ENCODE measurements at regions not wholly inside any gene's neighbourhood (a gene's known extent, or its start where the extent isn't known, plus 50 kb on each side); places are given as distances from the start of the nearest gene placed in this dataset.
"Not testable (repeated sequence)": the region's sequence is repeated elsewhere in the genome, so short reads cannot be mapped to it uniquely, and the experiment has no call there.

DNA sequence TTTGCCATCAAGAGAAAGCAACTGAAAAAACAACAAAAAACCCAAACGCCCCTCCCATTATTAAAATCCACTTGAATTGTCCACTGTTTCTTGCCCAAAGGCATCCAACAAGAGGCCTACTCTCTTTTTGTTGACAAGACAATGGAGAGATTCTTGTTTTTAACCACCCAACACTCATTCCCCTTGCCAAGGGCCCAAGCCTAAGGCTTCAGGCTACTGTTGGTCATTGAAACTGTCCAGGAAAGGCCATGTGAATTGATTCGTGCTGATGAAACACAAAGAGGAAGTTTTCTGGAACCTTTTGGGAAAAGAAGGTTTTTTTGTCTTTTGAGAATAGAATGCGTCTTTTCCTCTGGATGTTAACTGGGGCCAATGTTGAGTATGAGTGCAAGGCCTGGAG is 157.4 kb upstream of the PFN2 start:
- intact Hi-C loops (cut with DNase I) = no loop called here
- ATAC-seq (no peak), DNase-seq (ENCODE audit: low spot score) (no peak)

DNA sequence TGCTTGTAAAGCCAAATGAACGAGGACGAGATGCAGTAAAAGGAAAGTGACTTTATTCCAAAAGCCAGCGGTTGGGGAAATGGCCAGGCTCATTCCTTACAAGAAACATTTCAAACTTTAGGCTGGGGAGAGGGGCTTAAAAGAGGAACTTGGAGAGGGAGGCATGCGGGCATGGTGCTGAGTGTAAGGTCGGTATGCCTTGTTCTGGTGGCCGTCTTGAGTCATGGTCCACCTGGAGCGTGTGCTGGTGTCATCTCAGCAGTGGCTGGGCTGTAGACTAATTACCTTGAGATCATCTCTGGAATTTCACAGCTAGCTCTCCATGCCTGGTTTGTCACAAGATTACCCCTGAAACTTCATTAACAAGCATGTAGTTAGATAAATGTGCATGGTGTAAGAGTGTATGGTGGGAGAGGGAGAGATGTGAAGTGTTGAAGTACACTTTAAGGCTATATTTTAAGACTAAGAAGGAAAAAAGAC is 156.4 kb upstream of the PFN2 start:
- no peak for ATAC-seq
- intact Hi-C loops (cut with DNase I) = no loop called here
- DNase-seq (ENCODE audit: low spot score) = no peak

DNA sequence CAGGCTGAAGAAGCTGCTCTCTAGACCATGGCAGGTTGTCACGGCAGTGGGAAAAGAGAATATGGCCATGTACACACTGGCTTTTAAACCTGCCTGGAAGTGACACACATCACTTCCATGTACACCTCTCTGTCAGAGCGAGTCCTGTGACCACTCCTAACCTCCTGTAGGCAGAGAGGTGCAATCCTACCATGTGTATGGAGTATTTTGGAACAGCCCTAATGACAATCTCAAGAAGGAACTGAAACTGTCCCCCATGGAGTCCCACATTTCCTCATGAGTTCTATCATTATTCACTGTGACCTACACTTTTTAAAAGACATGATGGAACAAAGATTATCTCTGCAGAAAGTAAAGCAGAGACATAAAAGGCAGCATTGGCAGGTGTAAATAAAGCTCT is 153.4 kb upstream of the PFN2 start:
- intact Hi-C loops (cut with DNase I) = no loop called here
- no peak for ATAC-seq
- DNase-seq (ENCODE audit: low spot score) = no peak

DNA sequence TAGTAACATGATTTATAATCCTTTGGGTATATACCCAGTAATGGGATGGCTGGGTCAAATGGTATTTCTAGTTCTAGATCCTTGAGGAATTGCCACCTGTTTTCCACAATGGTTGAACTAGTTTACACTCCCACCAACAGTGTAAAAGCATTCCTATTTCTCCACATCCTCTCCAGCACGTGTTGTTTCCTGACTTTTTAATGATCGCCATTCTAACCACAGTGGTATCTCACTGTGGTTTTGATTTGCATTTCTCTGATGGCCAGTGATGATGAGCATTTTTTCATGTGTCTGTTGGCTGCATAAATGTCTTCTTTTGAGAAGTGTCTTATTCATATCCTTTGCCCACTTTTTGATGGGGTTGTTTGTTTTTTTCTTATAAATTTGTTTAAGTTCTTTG is 152.6 kb upstream of the PFN2 start:
- ATAC-seq; DNase-seq (ENCODE audit: low spot score); intact Hi-C loops (cut with DNase I): not testable (repeated sequence)

DNA sequence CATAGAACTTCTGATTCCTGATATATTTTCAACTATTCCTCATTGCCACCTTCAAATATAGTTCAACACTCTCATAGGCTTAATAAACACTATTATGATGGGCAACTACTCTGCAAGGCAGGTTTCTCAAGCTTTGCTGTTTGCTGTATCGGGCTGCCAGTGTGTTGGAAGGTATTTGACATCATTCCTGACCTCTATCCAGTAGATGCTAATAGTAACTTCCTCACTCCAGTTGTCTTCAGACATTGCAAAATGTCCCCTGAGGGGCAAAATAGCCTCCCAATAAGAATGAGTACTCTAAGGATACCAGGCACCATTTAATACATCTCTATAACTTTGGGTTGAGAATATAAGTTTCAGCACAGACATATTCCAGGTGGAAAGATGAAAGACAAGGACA is 147.5 kb upstream of the PFN2 start:
- ATAC-seq (no peak), DNase-seq (ENCODE audit: low spot score) (no peak)
- intact Hi-C loops (cut with DNase I) = no loop called here

DNA sequence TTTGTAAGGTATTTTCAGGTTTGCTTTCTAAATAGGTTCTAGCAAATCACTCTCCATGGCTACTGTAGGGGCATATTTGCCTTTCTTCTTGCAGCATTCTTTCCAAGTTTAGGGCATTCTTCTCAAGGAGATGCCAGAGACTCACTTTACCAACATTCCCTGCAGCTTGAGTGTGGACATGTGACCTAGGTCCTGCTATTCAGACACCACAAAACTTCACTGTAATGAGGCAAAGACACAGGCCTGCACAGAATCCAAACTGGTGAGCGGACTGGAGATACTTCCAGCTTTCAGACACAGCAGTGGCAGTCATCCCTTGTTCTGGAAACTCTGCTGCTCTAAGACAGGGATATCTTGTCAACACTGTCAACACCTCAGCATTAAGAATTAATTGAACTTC is 146.4 kb upstream of the PFN2 start:
- ATAC-seq (no peak), DNase-seq (ENCODE audit: low spot score) (no peak)
- intact Hi-C loops (cut with DNase I) = no loop called here

DNA sequence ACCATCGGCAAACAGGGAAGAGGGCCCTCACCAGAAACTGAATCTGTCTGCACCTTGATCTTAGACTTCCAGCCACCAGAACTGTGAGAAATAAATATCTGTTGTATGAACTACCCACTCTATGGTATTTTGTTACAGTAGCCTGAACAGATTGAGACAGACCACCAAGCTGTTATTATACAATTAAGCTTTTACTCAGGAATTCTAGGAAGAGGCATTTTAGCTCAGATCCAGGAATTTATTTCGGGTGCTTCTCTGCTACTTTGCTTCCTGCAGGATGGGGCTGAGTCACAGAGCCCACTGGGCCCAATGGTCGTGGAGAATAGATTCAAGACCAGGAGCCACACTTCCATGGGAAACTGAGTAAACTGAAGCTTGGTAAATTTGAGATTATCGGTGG is 145.5 kb upstream of the PFN2 start:
- DNase-seq (ENCODE audit: low spot score) (no peak), ATAC-seq (no peak)
- intact Hi-C loops (cut with DNase I) = no loop called here

DNA sequence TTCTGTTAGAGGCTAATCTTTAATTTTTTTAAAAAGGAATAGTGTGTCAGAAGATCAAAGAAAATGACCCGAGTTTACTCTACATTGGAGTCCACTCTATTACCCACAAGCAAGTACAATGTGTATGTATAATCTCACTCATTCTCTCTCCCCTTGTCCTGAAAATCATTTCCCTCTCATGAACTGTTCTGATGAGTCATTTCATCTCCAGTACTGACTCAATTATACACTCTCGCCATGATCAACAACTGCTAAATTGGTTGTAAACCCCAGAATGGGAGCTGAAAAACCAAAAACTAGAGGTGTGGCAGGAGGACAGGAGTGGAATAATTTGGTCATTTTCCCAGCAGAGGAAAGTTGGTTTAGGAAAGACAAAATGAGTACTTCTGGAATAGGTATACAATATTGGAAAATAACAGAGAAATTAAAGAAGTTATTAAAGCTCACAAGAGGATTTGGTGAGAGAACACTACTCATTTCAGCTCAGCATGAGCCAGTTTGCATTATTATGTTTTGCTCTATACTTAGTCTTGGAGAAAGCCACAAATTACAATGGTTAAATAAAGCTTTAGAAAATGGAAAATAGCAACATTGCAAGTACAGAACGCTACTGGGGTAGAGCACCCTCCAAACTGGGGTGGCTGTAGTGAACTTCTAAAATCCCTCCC is 144.3 kb upstream of the PFN2 start:
- intact Hi-C loops (cut with DNase I) = no loop called here
- no peak for ATAC-seq
- no peak for DNase-seq (ENCODE audit: low spot score)

DNA sequence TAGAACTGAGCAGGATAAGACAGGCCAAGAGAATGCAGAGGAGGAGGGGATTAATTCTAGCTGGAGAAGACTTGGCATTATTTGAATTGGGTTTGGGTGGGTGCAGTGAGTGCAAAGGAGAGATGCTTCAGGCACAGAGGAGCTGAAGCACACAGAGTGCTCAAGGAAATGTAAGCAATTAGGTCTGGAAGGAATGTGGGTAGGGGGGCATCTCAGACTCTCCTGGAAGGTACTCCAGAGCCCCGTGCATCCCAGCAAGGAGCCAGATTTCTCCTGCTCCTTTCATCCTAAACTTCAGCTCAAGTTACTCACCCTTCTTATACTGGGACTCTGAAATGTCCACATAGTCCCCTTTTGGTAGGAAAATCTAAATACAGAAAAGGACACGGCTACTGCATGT is 143.6 kb upstream of the PFN2 start:
- ATAC-seq = no peak
- DNase-seq (ENCODE audit: low spot score) = no peak
- intact Hi-C loops (cut with DNase I) = no loop called here

DNA sequence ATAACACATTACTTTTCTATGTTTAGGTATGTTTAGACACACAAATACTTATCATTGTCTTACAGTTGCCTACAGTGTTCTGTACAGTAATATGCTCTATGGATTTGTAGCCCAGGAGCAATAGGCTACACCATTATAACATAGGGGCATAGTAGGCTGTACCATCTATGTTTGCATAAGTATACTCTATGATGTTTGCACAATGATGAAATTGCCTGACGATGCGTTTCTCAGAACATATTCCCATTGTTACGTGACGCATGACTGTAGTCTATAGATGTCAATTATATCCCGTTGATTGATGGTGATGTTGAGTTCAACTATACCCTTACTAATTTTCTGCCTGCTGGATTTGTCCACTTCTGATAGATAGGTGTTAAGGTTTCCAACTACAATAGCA is 139.4 kb upstream of the PFN2 start:
- no peak for DNase-seq (ENCODE audit: low spot score)
- intact Hi-C loops (cut with DNase I) = no loop called here
- no peak for ATAC-seq

DNA sequence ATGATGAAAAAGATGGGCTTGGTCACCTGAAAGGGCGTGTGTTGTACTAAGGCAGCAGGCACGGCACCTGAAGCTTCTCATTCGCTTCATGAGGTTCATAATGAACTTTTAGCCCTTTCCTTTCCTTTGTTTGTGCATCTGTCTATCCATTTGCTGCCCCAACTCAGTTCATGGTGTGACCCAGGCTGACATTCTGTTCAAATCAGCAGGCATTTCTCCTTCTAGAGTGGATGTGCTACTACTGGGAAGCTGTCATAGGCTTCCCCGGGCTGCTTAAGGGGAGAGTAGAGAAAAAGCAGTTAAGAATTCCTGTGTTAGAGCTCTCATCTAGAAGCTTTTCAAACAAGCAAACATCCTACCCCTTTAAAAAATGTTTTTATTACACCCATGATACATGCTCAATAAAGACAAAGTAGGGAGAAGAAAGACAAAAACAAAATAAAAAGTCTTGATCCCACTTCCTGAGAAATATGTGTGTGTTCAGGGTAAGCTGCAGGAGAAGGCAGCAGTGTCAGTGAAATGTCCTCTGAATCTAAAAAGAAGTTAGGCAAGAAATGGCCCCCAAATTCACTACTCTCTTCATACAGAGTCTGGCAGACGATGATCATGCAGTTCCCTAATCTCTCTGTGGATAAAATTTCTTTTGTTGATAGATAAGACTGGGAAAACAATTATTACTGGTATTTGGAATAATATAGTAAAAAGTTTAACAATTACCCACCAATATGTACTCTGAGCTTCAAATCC is 136.9 kb upstream of the PFN2 start:
- intact Hi-C loops (cut with DNase I) = no loop called here
- DNase-seq (ENCODE audit: low spot score) = no peak
- ATAC-seq = no peak

DNA sequence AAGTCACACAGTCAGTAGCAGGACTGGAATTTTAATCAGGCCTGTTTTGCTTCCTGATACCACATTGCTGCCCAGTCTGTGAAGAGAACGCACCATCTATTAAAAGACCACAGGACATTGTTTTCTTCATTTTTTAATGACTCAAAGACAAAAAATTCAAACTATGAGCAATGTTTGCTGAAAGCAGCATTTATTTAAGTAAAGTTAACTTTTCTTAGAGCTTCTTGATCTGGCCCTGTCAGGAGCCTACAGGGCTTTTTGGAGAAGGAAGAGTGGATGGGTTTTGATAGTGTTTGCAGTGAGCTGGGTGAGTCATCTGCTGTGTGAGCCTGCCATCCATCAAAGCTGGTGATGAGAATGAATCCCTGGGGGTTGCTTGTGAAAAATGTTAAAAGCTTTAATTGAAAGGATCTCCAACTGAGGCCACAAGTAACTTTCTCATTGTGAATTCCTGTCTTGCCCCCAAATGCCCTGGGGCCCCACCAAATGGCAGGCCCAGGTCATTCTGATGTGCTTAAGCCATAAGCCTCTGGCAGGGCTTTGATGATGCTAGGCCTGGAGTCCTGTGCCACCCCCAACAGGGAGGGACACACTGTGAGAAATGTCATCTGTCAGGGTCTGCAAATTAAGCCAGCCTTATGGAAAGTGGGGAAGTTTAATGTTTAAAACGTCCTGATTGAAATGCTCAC is 136.2 kb upstream of the PFN2 start:
- DNase-seq (ENCODE audit: low spot score) = no peak
- intact Hi-C loops (cut with DNase I) = no loop called here
- no peak for ATAC-seq

DNA sequence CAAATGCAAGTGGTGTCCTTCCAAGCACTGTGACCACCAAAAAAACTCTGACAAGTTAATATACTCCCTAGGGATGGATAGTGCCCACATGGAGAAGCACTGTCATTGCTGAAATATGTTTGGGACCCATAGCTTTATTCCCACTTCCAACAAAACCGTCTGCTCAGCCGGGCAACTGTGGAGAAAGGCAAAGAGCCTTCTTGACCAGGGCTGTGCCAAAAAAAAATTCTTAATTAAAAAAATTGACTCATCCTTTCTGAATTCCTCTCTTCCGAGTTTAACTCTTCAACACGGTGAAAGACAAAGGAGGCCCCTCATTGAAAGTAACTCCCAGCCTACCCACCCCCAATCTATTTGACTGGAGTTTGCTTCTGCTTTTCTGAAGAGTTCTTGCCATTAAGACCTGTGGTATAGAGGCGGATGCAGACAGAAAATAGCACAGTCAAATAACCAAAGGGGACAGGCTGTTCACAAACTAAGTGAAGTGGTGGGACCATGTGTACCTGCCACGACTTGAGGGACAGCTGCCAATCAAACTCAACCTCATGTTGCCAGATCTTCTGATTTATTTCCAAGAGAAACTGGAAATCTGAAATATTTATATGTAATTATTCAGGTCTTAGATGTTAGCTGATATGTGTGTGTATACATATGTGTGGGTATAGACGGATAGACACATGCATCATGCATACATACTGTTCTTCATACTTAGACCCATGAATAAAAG is 135.4 kb upstream of the PFN2 start:
- ATAC-seq = no peak
- DNase-seq (ENCODE audit: low spot score) = no peak
- intact Hi-C loops (cut with DNase I) = no loop called here

DNA sequence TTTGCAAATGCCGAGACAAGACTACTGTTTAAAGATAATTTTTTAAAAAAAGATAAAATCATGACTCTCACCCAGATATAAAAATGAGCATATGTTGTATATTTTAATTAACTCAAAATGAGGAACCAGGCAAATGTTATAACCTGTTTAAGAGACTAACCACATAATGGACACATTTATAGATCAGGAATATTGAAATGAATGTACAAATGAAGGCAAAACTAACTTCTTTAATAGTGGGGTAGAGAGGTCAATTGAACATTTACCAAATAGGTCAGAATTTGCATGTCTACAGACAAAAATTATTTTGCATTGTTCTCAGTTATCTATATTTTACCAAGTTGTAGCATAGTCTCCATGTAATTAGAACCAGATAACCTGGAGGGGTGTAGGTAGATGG is 134.3 kb upstream of the PFN2 start:
- DNase-seq (ENCODE audit: low spot score) = no peak
- intact Hi-C loops (cut with DNase I) = no loop called here
- no peak for ATAC-seq

DNA sequence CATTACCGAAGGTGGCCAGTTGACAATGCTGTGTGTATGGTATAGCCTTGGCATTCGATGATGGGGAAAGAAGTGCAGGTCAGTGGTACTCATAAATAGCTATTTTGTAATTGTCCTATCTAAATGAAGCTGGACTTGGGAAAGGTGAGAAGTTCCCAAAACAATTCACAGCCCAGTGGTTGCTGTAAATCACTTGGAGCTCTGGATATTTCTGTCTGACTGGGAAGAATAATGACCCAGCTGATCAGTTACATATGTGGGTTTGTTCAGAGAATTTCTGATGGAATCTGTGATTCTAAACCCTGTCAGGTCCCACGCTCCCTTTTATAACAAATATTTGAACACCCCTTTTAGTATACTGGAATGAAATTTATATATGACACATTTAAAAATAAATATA is 133.9 kb upstream of the PFN2 start:
- ATAC-seq = no peak
- intact Hi-C loops (cut with DNase I) = no loop called here

DNA sequence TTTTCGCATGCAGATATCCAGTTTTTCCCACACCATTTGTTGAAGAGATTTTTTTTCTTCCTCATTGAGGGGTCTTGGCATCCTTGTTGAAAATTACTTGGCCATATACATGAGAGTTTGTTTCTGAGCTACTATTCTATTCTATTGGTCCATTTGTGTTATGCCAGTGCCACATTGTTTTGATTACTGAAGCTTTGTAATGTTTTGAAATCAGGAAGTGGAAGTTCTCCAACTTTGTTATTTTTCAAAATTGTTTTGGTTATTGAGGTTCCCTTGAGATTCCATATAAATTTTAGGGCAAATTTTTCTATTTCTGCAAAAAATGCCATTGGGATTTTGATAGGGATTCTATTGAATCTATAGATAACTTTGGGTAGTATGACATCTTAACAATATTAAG is 130.3 kb upstream of the PFN2 start:
- no peak for ATAC-seq
- no peak for DNase-seq (ENCODE audit: low spot score)
- intact Hi-C loops (cut with DNase I) = no loop called here

More for the DNA sequence above, 133.9 kb upstream of the PFN2 start:
- no peak for DNase-seq (ENCODE audit: low spot score)

DNA sequence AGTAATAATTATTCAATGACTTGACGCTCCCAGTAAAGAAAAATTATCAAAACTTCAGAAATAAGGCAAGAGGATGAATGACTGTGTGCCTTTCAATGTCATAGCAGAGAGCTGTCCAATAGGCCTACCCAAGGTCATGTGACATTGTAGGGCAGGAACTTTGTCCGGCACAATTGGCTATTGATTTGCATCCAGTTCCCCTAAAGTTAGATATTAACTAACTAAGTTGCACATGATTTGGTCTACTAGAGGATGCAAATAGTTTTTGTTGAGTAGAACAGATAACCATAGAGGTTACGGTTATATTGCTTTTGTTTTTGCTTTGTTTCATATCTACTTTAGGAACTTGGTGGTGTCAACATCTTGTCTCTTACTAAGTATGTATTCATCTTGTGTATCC is 127.9 kb upstream of the PFN2 start:
- no peak for ATAC-seq
- intact Hi-C loops (cut with DNase I) = no loop called here
- no peak for DNase-seq (ENCODE audit: low spot score)

DNA sequence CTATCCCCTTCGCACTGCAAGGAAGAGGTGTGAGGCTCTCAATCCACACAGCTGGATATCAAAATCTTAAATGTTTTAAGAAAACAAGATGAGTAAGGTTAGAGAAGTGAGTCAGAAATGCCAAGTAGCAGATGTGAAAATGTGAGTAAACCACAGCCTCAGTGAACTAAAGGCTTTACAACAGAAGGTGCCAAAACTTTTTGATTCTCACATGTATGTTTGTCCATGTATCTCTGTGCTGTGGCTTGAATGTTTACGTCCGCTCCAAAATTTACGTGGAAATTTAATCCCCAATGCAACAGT is 126.8 kb upstream of the PFN2 start:
- ATAC-seq = no peak
- intact Hi-C loops (cut with DNase I) = no loop called here
- DNase-seq (ENCODE audit: low spot score) = no peak

DNA sequence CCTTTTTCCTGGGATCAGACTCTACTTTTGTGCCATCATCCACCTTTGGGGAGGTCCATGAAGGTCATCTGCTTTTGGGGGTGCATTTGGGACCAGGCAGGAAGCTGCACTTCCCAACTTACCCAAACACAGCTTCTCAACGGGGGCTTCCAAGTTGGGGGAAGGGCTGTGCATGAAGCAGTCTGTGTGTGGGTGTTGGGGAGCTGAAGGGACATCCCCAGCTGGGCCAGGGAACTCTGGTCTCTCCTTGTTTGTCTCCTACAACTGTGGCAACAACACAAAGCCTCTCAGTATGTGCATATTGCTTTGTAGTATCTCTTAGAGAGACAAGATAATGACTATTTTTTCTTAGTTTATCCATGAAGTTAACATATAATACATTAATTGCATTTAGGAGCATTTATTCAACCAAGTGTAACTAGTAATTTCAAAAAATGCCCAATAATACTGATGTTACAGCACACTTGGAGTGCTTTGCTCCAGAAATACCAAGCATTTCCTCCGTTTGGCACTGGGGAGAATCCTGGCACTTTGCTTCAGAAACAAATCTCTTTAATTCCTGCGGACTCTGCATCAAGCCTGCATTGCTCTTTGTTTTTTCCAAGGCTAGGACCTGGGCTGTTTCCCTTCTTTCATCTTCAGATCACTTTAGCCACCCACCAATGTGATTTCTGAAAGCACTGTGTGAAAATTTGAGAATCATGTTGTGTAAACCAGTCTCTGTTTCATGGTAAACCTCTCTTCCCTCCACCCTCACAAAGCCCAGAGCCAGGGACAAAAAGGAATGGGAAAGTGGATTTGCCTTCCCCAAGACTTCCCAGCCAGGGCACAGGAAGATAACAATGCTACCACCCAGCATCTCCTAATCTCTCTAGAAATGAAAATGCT is 126.2 kb upstream of the PFN2 start:
- intact Hi-C loops (cut with DNase I) = no loop called here

More for the DNA sequence above, 126.2 kb upstream of the PFN2 start:
- DNase-seq (ENCODE audit: low spot score) (no peak), ATAC-seq (no peak)

All from sciatic nerve (tissue), 2 donors.